Stimulated activated CD4-positive, alpha-beta T cell treated with anti-CD3 and anti-CD28 coated beads, TNF-alpha, amount 100 ng/mL, for 24 hours (primary cell): ENCODE measurements at regions not wholly inside any gene's neighbourhood (a gene's known extent, or its start where the extent isn't known, plus 50 kb on each side); places are given as distances from the start of the nearest gene placed in this dataset.
"Not testable (repeated sequence)": the region's sequence is repeated elsewhere in the genome, so short reads cannot be mapped to it uniquely, and the experiment has no call there.

Source experiments
- DNase-seq, 3 experiments: peaks; one replicate each; pipeline ENCODE4 v3.0.0-alpha.2; 2020; ENCODE audit warnings: low read depth in 3 of 3

DNA sequence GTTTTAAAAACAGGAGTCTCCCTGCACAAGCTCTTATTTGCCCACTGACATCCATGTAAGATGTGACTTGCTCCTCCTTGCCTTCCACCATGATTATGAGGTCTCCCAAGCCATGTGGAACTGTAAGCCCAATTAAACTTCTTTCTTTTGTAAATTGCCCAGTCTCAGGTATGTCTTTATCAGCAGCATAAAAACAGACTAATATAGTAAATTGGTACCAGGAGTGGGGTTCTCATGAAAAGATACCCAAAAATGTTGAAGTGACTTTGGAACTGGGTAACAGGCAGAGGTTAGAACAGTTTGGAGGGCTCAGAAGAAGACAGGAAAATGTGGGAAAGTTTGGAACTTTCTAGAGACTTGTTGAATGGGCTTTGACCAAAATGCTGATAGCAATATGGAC, 995.9 kb upstream of the USP15 start:
- not testable (repeated sequence) for DNase-seq

DNA sequence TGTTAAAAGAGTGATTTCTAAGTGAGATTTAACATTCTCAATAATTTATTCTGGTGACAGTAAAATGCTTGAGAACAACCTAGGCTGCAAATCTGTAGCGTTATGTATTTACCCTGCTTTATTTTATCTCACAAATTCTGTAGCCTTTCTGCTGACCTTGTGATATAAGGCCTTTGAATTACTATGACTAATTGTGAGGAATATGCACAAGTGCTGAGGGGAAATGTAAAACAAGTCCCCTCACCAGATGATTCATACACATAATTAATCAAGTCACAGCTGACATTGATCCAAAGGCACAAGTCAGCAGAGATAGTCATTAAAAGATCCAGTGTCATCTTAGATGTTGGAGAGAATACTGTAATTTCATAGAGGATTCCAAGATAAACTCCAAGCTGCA, 992.7 kb upstream of the USP15 start:
- DNase-seq, result no peak

DNA sequence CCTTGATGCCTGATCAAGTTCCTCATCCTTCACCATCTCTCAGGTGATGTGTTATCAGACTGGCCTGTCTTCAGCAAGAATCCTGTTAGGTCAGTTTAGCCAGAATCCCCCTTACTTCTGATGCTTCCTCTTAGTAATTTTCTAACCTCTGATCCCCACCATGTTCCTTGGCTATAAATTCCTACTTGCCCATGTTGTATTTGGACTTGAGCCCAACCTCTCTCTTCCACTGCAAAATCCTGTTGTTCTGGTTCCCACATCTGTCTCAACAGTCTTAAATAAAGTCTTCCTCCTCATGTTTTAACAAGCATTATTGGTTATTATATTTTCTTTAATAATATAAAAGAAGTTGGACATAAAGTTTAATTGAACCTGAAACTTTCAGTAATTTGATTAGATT, 987.8 kb upstream of the USP15 start:
- DNase-seq, result no peak

DNA sequence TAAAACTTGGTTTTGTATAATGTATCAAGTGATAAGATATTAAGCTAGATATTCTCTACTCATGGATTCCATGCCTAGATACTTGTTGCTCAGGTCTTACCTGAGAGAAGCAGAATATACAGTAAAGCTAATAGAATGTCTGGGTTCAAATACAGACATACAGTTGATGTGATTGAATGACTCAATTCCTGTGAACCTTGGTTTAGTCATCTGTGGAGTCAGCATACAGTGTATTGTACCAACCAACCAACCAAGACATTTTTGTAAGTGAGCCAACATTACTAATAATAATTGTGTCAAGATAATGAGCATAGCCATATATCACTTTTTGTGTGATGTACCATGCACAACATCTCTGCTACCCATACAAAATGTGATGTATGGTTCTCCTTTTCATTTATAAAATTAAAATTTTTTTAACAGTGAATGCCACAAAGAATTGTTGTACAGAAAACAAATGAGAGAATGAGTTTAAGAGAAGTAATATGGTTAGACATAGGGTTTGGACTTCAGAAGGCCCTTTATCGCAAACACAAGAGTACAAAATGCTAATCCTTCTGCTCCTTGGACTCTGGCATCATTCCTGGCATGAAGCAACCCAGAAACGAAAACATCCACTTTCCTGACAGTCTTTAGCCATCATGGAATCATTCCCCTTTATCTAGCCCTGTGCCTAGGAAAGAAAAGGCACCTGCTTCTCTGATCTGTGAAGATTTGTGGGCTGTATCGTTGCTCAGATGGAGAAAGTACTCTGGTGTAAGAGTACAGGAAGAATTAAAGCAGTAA, 977.2 kb upstream of the USP15 start:
- DNase-seq, result no peak

DNA sequence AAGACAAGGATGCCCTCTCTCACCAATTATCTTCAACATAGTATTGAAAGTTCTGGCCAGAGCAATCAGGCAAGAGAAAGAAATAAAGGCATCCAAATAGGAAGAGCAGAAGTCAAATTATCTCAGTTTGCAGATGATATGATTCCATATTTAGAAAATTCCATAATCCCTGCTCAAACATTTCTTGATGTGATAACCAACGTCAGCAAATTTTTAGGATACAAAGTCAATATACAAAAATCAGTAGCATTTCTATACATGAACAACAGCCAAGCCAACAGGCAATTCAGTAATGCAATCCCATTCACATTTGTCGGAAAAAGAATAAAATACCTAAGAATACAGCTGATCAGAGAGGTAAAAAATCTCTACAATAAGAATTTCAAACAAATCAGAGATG, 969.7 kb upstream of the USP15 start:
- DNase-seq, result no peak

GRCh38 chr12:61291647-61292046, 968.6 kb upstream of the USP15 start:
- no peak for DNase-seq

DNA sequence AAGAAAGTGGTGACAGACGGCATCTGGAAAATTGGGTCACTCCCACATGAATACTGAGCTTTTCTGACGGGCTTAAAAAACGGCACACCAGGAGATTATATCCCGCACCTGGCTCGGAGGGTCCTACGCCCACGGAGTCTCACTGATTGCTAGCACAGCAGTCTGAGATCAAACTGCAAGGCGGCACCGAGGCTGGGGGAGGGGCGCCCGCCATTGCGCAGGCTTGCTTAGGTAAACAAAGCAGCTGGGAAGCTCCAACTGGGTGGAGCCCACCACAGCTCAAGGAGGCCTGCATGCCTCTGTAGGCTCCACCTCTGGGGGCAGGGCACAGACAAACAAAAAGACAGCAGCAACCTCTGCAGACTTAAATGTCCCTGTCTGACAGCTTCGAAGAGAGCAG, 966.2 kb upstream of the USP15 start:
- DNase-seq, result not testable (repeated sequence)

GRCh38 chr12:61301817-61302216, 958.4 kb upstream of the USP15 start:
- no peak for DNase-seq

DNA sequence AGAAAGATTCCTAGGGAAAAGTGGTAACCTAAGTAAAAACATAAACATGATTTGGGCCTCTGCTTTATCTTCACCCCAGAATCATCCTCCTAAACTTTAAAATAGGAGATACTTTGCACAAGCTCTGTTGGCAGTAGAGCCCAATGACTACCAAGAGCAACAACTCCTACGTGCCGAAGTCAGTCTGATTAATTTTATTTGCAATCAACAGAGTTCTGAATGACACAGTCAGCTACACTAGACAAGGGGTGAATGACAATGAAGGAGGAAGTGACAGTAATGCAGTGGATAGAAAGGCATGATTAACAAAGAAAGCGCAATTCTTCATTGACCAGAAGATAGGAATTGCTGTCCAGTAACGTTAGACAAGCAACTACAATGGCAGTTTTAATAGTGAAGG, 957.9 kb upstream of the USP15 start:
- DNase-seq, result no peak

GRCh38 chr12:61308220-61308619, 952.0 kb upstream of the USP15 start:
- no peak for DNase-seq

- no peak for DNase-seq
Measured at GRCh38 chr12:61311413-61311812, 948.8 kb upstream of the USP15 start.

DNA sequence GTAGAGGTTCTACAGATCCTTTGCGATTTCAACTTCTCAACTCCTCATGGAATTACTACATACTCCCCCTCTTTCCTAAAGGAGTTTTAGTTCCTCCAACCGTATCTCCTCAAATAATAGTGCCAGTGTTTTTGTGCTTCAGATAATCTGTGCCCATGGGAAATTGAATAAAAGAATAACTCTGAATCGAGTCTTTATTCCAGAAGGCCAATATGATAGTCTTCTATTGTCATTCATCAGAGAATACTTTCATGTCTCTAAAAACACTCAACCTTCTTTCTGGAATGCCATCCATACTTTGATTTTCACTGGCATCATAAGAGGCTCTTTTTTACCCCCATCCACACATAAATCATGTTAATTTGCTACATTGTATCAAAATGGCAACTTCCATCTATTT, 911.3 kb upstream of the USP15 start:
- DNase-seq, result no peak

DNA sequence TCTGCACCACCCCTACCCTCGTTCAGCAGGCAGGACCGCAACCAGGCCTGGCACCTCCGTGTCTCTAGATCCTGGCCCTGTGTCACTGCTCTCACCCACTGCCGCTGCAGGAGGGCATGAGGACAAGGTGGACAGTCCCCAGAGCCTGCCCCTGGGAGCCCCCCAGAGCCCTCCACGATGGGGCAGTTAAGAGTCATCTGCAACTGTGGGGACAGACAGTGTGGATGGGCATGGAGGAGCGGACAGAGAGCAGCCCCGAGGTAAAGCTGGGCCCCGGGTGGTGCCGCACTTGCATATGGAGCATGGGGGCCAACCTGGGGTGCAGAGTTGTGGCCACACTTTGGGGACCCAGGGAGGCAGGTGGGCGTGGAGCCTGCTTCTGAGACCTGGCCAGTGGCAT, 905.1 kb upstream of the USP15 start:
- no peak for DNase-seq

DNA sequence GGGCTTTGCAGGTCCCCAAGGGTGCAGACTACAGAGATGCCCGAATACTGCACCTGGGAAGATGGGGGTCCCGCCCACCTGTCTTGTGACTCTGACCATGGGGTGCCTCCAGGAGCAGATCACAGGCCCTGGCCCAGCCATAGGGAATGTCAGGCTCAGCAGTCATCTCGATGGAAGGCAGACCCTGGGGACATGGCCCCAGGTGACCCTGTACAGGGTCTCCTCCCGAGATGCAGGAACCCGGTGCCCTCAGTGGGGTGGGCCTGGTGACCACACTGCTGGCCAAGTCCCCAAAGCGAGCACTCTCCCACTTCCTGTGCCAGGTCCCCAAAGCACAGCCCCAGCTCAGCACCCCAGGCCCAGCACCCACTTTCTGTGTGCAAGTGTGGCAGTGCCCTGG, 903.7 kb upstream of the USP15 start:
- DNase-seq, result no peak

DNA sequence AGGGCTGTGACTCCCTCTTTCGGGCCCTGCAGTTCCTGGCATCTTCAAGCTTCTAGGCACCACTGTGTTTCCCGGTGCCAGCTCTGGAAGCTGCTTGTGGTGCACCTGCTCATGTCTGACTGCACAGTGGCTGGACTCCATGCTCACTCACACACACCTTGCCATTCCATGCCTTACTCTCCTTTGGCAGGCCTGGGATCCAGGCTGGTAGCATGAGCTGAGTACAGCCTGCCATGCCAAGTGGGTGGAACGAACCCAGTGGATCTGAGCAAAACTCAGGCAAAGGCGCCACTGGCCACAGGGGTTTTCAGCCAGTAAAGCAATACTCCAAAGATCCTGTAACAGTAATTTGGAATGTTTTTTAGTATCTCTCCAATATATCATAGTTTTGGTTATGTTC, 902.7 kb upstream of the USP15 start:
- DNase-seq, result no peak

DNA sequence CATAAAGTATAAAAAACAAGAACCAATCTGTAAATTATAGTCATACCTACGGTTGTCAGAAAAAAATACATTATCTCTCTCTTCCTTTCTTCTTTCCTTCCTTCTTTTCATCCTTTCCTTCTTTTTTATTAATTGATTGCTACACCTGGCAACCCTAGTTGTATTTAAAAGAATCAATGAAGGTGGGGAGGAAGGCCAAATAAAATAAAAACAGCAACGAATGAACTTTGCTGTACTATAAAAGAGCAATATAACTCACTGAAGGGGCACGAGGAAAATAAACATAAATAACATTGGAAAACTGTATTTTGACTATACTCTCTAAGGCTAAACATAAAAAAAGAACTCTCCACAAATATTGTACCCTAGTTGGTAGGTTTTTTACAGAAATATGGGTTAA, 898.2 kb upstream of the USP15 start:
- no peak for DNase-seq

GRCh38 chr12:61365001-61365400, 895.2 kb upstream of the USP15 start:
- DNase-seq, result no peak

DNA sequence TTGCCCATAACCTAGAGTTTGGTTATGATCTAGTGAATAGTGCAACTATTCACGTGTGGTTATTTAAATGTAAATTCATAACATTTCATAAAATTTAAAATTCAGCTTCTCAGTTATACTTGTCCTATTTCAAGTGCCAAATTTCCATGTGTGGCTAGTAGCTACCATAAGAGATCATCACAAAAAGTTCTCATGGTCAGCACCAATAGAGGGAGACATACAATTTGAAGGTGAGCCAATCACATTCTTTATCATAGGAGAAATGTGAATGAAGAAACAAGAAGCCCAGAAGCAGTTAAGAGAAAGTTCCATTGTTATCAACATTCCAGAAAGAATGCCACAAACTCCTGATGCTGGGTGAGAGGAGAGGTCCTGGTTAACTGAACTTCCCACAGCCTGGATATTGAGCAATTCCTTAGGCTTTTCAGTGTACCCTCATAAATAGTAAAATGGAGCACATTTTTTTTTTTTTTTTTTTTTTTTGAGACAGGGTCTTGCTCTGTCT, 892.9 kb upstream of the USP15 start:
- DNase-seq, result no peak

DNA sequence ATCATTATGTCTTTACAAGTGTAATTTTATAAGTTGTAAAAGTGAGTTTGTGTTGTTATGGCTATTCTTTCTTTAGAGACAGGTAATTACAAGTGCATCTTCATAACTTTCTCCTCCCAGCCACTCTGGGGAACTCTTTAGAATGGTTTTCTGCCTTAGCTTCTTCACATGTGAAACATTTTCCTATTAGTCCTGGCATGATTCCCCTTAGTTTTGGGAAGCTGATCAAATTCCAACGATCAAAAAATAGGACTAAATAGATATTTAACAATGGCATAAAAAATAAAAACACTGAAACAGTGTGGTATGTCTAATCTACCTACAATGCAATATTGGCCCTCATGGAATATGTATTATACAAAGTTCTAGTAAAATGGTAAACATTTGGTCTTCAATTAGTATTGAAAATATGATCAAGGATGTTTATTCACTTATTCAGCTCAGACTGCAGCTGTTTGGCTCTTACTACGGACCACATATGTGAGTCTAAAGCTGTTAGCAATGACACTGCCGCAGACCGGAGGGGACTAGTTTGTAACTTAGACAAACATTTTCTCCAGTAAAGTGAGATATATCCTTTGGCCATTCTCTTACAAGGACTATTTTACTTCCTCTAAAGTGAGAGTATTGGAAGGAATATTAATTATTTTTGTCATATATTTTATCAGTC, 890.8 kb upstream of the USP15 start:
- DNase-seq, result no peak

- no peak for DNase-seq
Measured at GRCh38 chr12:61384511-61384910, 875.7 kb upstream of the USP15 start.

- DNase-seq, result no peak
Measured at GRCh38 chr12:61385771-61386170, 874.4 kb upstream of the USP15 start.

GRCh38 chr12:61397668-61398067, 862.5 kb upstream of the USP15 start:
- DNase-seq, result no peak

DNA sequence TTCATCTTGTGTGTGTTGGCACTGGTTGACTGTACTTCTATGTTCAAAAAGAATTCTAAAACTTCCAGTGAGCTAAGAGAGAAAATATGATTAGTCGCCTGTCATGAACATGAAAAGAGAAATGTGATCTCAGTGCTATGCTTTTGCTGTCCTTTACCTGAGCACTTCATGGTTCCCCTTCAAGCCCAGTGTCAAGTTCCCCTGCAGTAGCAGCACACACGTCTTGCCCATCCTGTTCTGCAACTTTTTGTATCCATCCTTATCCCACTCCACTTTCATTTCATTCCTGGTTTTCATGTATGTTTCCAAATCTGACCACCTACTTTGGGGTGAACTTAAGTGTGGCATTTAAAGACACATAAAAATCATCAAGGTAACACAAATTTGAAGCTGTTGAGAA, 848.0 kb upstream of the USP15 start:
- DNase-seq, result no peak
